WERI-Rb-1 (cell line): ENCODE measurements at regions not wholly inside any gene's neighbourhood (a gene's known extent, or its start where the extent isn't known, plus 50 kb on each side); places are given as distances from the start of the nearest gene placed in this dataset.

ENCODE experiments used
- DNase-seq: peaks from one replicate; pipeline ENCODE4 v3.0.0-alpha.2; 2020
- H3K27ac ChIP-seq: fragments of 250-450 bp; sonication (Bioruptor Pico); 2 replicates; pipeline ENCODE4 v1.5.1; 2020; ENCODE audit warnings: mild to moderate bottlenecking, moderate library complexity
- H3K27me3 ChIP-seq: fragments of 250-450 bp; sonication (Bioruptor Pico); 2 replicates; pipeline ENCODE4 v1.5.1; 2021; ENCODE audit warnings: mild to moderate bottlenecking, low read depth, moderate library complexity; ENCODE audit not compliant: insufficient read depth, severe bottlenecking
- H3K36me3 ChIP-seq: fragments of 250-450 bp; sonication (Bioruptor Pico); 2 replicates; pipeline ENCODE4 v1.5.1; 2020; ENCODE audit warnings: mild to moderate bottlenecking, moderate library complexity
- H3K4me3 ChIP-seq: 2 replicates; pipeline ENCODE4 v1.5.1; 2011; ENCODE audit warnings: low read depth, mild to moderate bottlenecking, control low read depth, low read length
- H3K9me3 ChIP-seq: fragments of 250-450 bp; sonication (Bioruptor Pico); 2 replicates; pipeline ENCODE4 v1.5.1; 2021; ENCODE audit warnings: mild to moderate bottlenecking, moderate library complexity; ENCODE audit not compliant: severe bottlenecking
- TF ChIP-seq, protein P1 (sequence below): IDR thresholded peaks from 2 replicates; pipeline ENCODE4 v1.5.1; 2011; ENCODE audit warnings: low read depth, mild to moderate bottlenecking, control low read depth, inconsistent platforms, low read length

DNA sequence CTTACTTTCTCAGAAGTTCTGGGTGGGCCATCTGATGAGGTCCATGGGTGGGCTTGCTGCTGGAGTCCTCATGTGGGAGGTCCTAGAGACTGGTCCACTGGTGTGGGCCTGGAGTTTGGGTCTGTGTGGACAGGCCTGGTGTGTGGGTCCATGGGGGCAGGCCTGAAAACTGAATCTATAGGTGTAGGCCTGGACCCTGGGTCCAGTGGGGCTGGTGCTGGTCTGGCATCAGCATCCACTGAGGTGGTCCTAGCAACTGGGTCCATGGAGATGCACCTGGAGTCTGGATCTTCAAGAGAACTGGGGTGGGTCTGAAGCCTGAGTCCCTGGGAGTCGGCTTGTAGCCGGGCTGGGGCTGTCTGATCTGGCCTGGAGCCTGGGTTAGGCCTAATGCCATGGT is 253.8 kb upstream of the CCL2 start:
- TF ChIP-seq, protein P1, sequence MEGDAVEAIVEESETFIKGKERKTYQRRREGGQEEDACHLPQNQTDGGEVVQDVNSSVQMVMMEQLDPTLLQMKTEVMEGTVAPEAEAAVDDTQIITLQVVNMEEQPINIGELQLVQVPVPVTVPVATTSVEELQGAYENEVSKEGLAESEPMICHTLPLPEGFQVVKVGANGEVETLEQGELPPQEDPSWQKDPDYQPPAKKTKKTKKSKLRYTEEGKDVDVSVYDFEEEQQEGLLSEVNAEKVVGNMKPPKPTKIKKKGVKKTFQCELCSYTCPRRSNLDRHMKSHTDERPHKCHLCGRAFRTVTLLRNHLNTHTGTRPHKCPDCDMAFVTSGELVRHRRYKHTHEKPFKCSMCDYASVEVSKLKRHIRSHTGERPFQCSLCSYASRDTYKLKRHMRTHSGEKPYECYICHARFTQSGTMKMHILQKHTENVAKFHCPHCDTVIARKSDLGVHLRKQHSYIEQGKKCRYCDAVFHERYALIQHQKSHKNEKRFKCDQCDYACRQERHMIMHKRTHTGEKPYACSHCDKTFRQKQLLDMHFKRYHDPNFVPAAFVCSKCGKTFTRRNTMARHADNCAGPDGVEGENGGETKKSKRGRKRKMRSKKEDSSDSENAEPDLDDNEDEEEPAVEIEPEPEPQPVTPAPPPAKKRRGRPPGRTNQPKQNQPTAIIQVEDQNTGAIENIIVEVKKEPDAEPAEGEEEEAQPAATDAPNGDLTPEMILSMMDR: no peak

DNA sequence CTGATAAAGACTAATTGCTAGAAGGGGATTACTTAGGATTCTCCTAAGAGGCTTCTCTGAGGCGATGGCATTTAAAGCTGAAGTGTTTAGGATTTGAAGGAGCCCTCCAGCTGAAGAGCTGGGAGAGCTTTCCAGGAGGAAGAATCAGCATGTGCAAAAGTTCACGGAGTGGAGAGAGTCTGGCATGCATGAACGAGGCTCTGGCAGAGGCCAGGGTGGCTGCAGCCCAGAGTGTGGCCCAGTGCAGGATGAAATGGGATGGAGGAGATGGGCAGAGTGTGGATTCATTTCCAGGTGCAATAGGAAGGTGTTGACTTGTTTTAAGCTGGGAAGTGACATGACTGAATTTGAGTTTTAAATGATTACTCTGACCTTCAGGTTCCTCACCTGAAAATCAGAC is 249.0 kb upstream of the CCL2 start:
- Histone ChIP-seq H3K36me3 (no peaks in the 10 kb centered on the region), H3K9me3 (peaks cover 2% of the 10 kb centered on the region), H3K4me3 (no peak overlapping the region), H3K27me3 (no peaks in the 10 kb centered on the region), H3K27ac (peak overlapping the region; percentile 28)
- peak; percentile 46 for DNase-seq
- TF ChIP-seq, protein P1: no peak

More for the DNA sequence above, 253.8 kb upstream of the CCL2 start:
- DNase-seq: no peak
- Histone ChIP-seq H3K27me3 (no peaks in the 10 kb centered on the region), H3K36me3 (no peaks in the 10 kb centered on the region), H3K4me3 (no peak overlapping the region), H3K27ac (no peak overlapping the region), H3K9me3 (peaks cover 8% of the 10 kb centered on the region)

DNA sequence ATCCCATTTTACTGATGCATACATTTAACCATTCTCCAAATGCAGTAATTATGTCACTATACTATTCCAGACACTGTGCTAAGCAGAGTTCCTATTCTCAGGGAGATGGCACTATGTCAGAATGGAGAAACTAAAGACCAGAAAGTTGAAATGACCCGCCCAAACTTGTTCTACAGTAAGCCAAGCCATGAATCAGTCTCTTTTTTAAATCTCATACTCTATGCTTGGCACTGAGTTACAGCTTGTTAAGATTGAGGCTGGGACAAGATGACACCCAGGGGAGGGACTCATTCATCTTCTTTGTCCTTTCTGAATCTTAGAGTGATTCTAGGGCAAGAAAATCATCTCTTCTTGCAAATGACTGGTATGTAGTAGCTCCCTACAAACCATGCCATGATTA is 247.0 kb upstream of the CCL2 start:
- no peak for DNase-seq
- no peaks in the 10 kb centered on the region for H3K27me3 ChIP-seq
- no peaks in the 10 kb centered on the region for H3K9me3 ChIP-seq
- no peak overlapping the region for H3K27ac ChIP-seq
- H3K36me3 ChIP-seq: no peaks in the 10 kb centered on the region
- TF ChIP-seq, protein P1: no peak
- H3K4me3 ChIP-seq: no peak overlapping the region

DNA sequence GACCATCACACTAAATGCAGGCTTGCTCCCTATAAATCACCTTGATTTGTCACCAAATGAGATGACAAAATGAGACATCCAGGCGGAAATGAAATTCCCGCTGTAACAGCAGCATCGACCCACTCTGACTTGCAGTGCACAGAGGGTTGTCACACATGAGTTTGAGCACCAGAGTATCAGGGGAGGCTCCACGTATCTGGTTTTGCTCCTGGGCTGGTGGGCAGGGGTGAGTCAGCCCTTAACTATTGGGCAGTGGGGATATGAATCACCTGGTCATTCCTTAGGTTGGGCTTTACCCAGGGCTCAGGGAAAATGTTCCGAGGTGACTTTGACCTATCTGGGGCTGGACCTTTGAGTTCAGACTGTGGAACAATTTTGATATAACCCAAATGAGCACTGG is 245.2 kb upstream of the CCL2 start:
- TF ChIP-seq, protein P1: no peak
- Histone ChIP-seq H3K4me3 (no peak overlapping the region), H3K27ac (no peak overlapping the region), H3K9me3 (no peaks in the 10 kb centered on the region), H3K27me3 (no peaks in the 10 kb centered on the region), H3K36me3 (no peaks in the 10 kb centered on the region)
- DNase-seq: no peak

DNA sequence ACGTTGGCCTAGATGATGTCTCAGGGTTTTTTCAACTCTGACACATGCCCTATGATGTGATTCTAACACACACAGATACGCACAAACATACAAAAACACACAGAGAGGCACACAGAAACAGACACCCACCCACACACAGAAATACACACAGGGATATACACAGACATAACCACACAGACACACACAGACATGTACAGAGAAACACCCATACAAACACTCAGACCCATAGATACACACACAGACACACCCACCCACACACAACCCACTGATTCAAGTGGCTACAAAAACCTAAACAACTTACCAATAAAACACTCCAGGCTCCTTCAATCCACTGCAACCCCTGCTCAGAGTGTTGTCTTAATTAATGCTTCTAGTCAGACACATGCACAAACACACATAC is 244.6 kb upstream of the CCL2 start:
- TF ChIP-seq, protein P1: no peak
- DNase-seq: no peak

DNA sequence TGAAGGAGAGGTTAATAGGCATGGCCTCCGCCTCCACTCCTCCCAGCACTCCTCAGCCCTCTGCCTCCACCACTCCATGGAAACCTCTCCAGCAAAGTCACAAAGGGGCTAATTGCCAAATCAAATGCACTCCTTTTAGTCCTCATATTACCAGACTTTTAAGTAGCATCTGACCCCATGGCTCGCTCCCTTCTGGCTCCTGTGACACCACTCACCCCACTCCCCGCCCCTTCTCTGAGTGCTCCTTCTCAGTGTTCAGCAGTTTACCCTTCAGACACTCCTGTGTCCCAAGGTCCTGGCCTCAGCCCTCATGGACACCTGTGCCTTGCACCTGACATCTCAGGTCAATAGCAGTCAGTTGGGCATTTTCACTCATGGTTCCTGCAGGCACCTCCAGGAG is 243.5 kb upstream of the CCL2 start:
- Histone ChIP-seq H3K27me3 (no peaks in the 10 kb centered on the region), H3K36me3 (no peaks in the 10 kb centered on the region), H3K9me3 (peaks cover 3% of the 10 kb centered on the region), H3K4me3 (no peak overlapping the region), H3K27ac (no peak overlapping the region)
- TF ChIP-seq, protein P1: no peak
- DNase-seq: no peak

More for the DNA sequence above, 244.6 kb upstream of the CCL2 start:
- H3K27ac ChIP-seq: no peak overlapping the region
- H3K36me3 ChIP-seq: no peaks in the 10 kb centered on the region
- H3K27me3 ChIP-seq: no peaks in the 10 kb centered on the region
- H3K4me3 ChIP-seq: no peak overlapping the region
- peaks cover 2% of the 10 kb centered on the region for H3K9me3 ChIP-seq
